Prostate gland (tissue), 2 donors: ENCODE measurements at regions not wholly inside any gene's neighbourhood (a gene's known extent, or its start where the extent isn't known, plus 50 kb on each side); places are given as distances from the start of the nearest gene placed in this dataset.

Source experiments
- DNase-seq: peaks from one replicate; pipeline ENCODE4 v3.0.0-alpha.2; 2019; ENCODE audit warnings: low spot score
- H3K27ac ChIP-seq, 2 donors: fragments of 200-600 bp; sonication (generic); 2 replicates each; pipeline ENCODE4 v1.5.1; 2017 to 2019
- H3K27me3 ChIP-seq: fragments of 200-600 bp; sonication (generic); replicated peaks from 2 replicates; pipeline ENCODE4 v1.5.1; 2019; ENCODE audit not compliant: insufficient read depth
- H3K36me3 ChIP-seq, 2 donors: fragments of 200-600 bp; sonication (generic); 1 replicate in 1 of 2; 2 replicates in 1 of 2; pipeline versions ENCODE4 v1.5.1 to v1.8.1; 2017 to 2019
- H3K4me1 ChIP-seq: fragments of 200-600 bp; sonication (generic); replicated peaks from 2 replicates; pipeline ENCODE4 v1.5.1; 2019
- H3K4me3 ChIP-seq, 2 donors: fragments of 200-600 bp; sonication (generic); 2 replicates each; pipeline ENCODE4 v1.5.1; 2017 to 2019
- H3K9me3 ChIP-seq: fragments of 200-600 bp; sonication (generic); 2 replicates; pipeline ENCODE4 v1.5.1; 2017
- CTCF ChIP-seq, 4 experiments: fragments of 200-600 bp in 2 of 4; fragments of 450-650 bp in 2 of 4; sonication (generic) in 2 of 4; IDR thresholded peaks; 1 replicate in 3 of 4; 2 replicates in 1 of 4; pipeline ENCODE4 v1.5.1; 2016 to 2019; ENCODE audit warnings: antibody characterized with exemption in 4 of 4, mild to moderate bottlenecking in 2 of 4, moderate library complexity in 2 of 4
- POLR2A ChIP-seq: fragments of 450-650 bp; IDR thresholded peaks from one replicate; pipeline ENCODE4 v1.6.1; 2016; ENCODE audit warnings: antibody characterized with exemption, mild to moderate bottlenecking
- POLR2AphosphoS5 ChIP-seq: sonication (generic); formaldehyde crosslinking; IDR thresholded peaks from one replicate; pipeline ENCODE4 v1.6.1; 2017; ENCODE audit warnings: antibody characterized with exemption
- WGBS: methylation state at CpG from one replicate; pipeline ENCODE4 v1.1.5; 2018; 5-methylcytosine and 5-hydroxymethylcytosine counted together
- intact Hi-C: fragments of 100-400 bp; cut with DNase I; formaldehyde crosslinking; loops from one replicate; pipeline ENCODE4 v1.14.2; 2022

- TF ChIP-seq POLR2AphosphoS5 (no peak), CTCF (IDR thresholded peaks at IDR 0.05) (no peak), POLR2A (no peak)
- no peaks in the 10 kb centered on the region for H3K36me3 ChIP-seq
- no peaks in the 10 kb centered on the region for H3K4me1 ChIP-seq
- H3K27ac ChIP-seq, result no peak overlapping the region
- no peaks in the 10 kb centered on the region for H3K9me3 ChIP-seq
- H3K4me3 ChIP-seq, result no peak overlapping the region
- intact Hi-C loops, result no loop called here
- no peak for DNase-seq
- H3K27me3 ChIP-seq, result no peaks in the 10 kb centered on the region
Measured at GRCh38 chr6:62746161-62746560, 460.1 kb upstream of the KHDRBS2 start.

- no peak for TF ChIP-seq CTCF (IDR thresholded peaks at IDR 0.05)
- no peak for TF ChIP-seq POLR2A
- no peak for TF ChIP-seq POLR2AphosphoS5
- intact Hi-C loops, result no loop called here
- Histone ChIP-seq H3K36me3 (no peaks in the 10 kb centered on the region), H3K27ac (no peak overlapping the region), H3K9me3 (no peaks in the 10 kb centered on the region), H3K27me3 (no peaks in the 10 kb centered on the region), H3K4me1 (no peaks in the 10 kb centered on the region), H3K4me3 (no peak overlapping the region)
- DNase-seq, result no peak
- WGBS, result 97% methylated on average over 3 of the region's 5 CpGs
Measured at GRCh38 chr6:62740596-62740995, 454.6 kb upstream of the KHDRBS2 start.

- Histone ChIP-seq H3K36me3 (no peaks in the 10 kb centered on the region), H3K4me3 (no peak overlapping the region), H3K9me3 (no peaks in the 10 kb centered on the region), H3K4me1 (no peaks in the 10 kb centered on the region), H3K27ac (no peak overlapping the region), H3K27me3 (no peaks in the 10 kb centered on the region)
- DNase-seq, result no peak
- 64% methylated on average over 2 of the region's 2 CpGs for WGBS
- TF ChIP-seq CTCF (IDR thresholded peaks at IDR 0.05), result no peak
- TF ChIP-seq POLR2A, result no peak
- TF ChIP-seq POLR2AphosphoS5, result no peak
- intact Hi-C loops, result no loop called here
Measured at GRCh38 chr6:62740171-62740570, 454.1 kb upstream of the KHDRBS2 start.

GRCh38 chr6:62737792-62738191 is 451.8 kb upstream of the KHDRBS2 start:
- Histone ChIP-seq H3K36me3 (no peaks in the 10 kb centered on the region), H3K4me1 (no peaks in the 10 kb centered on the region), H3K9me3 (no peaks in the 10 kb centered on the region), H3K4me3 (no peak overlapping the region), H3K27me3 (no peaks in the 10 kb centered on the region), H3K27ac (no peak overlapping the region)
- TF ChIP-seq POLR2AphosphoS5, result no peak
- no peak for TF ChIP-seq CTCF (IDR thresholded peaks at IDR 0.05)
- TF ChIP-seq POLR2A, result no peak
- intact Hi-C loops, result no loop called here
- DNase-seq, result no peak
- 73% methylated on average over 2 of the region's 2 CpGs for WGBS

- Histone ChIP-seq H3K27ac (no peak overlapping the region), H3K36me3 (no peaks in the 10 kb centered on the region), H3K27me3 (no peaks in the 10 kb centered on the region), H3K9me3 (no peaks in the 10 kb centered on the region), H3K4me3 (no peak overlapping the region), H3K4me1 (no peaks in the 10 kb centered on the region)
- intact Hi-C loops, result no loop called here
- 31% methylated on average over 2 of the region's 2 CpGs for WGBS
- no peak for DNase-seq
- no peak for TF ChIP-seq POLR2A
- TF ChIP-seq POLR2AphosphoS5, result no peak
- no peak for TF ChIP-seq CTCF (IDR thresholded peaks at IDR 0.05)
Measured at GRCh38 chr6:62721408-62721807, 435.4 kb upstream of the KHDRBS2 start.
